ENCODE measurements at regions not wholly inside any gene's neighbourhood (a gene's known extent, or its start where the extent isn't known, plus 50 kb on each side); places are given as distances from the start of the nearest gene placed in this dataset.

GRCh38 chr13:58592052-58592451 is 960.5 kb downstream of the PCDH17 start:
- TF ChIP-seq ETS1 (IDR thresholded peaks at IDR 0.05) (no peak), EZH2 (IDR thresholded peaks at IDR 0.05; ENCODE audit: low read depth, unreplicated experiment) (no peak), CTCF (conservative IDR thresholded peaks at IDR 0.05; ENCODE audit: low read depth in 2 of 2) (no peak), POLR2AphosphoS5 (IDR thresholded peaks at IDR 0.05; ENCODE audit: low read depth) (no peak), EZH2phosphoT487 (IDR thresholded peaks at IDR 0.05; ENCODE audit: unreplicated experiment) (no peak), ZNF331 (CRISPR knock-in tag; IDR thresholded peaks at IDR 0.05; ENCODE audit: low read depth) (no peak), JUNB (IDR thresholded peaks at IDR 0.05; ENCODE audit: unreplicated experiment) (no peak), REST (IDR thresholded peaks at IDR 0.05; ENCODE audit: unreplicated experiment) (no peak)

Measured in GM23338 (cell line).